GM21786 (cell line): ENCODE measurements at regions not wholly inside any gene's neighbourhood (a gene's known extent, or its start where the extent isn't known, plus 50 kb on each side); places are given as distances from the start of the nearest gene placed in this dataset.
"Not testable (repeated sequence)": the region's sequence is repeated elsewhere in the genome, so short reads cannot be mapped to it uniquely, and the experiment has no call there.

Source experiments
- ATAC-seq: cut with Tn5 transposase; IDR thresholded peaks from one replicate; pipeline ENCODE4 v1.9.1; 2021; ENCODE audit not compliant: unreplicated experiment

GRCh38 chr12:75630091-75630490 is 118.7 kb upstream of the KRR1 start:
- no peak for ATAC-seq

- no peak for ATAC-seq
Observed at GRCh38 chr12:75628916-75629315, 117.5 kb upstream of the KRR1 start.

GRCh38 chr12:75628511-75628910 is 117.1 kb upstream of the KRR1 start:
- no peak for ATAC-seq

- ATAC-seq, result no peak
Observed at GRCh38 chr12:75623631-75624154, 112.3 kb upstream of the KRR1 start.

GRCh38 chr12:75622492-75622891 is 111.1 kb upstream of the KRR1 start:
- no peak for ATAC-seq

- not testable (repeated sequence) for ATAC-seq
Observed at GRCh38 chr12:75614396-75614795, 103.0 kb upstream of the KRR1 start.

- ATAC-seq, result no peak
Observed at GRCh38 chr12:75613981-75614380, 102.6 kb upstream of the KRR1 start.

- ATAC-seq, result no peak
Observed at GRCh38 chr12:75611041-75611440, 99.6 kb upstream of the KRR1 start.

- no peak for ATAC-seq
Observed at GRCh38 chr12:75606956-75607355, 95.5 kb upstream of the KRR1 start.

GRCh38 chr12:75606151-75606550 is 94.7 kb upstream of the KRR1 start:
- no peak for ATAC-seq

- ATAC-seq, result no peak
Observed at GRCh38 chr12:75603475-75603874, 92.1 kb upstream of the KRR1 start.

- no peak for ATAC-seq
Observed at GRCh38 chr12:75602106-75602505, 90.7 kb upstream of the KRR1 start.

GRCh38 chr12:75600146-75600545 is 88.7 kb upstream of the KRR1 start:
- no peak for ATAC-seq

- no peak for ATAC-seq
Observed at GRCh38 chr12:75599061-75599460, 87.7 kb upstream of the KRR1 start.

GRCh38 chr12:75596406-75596805 is 85.0 kb upstream of the KRR1 start:
- no peak for ATAC-seq

- ATAC-seq, result no peak
Observed at GRCh38 chr12:75592638-75593335, 81.4 kb upstream of the KRR1 start.

GRCh38 chr12:75592086-75592485 is 80.7 kb upstream of the KRR1 start:
- no peak for ATAC-seq

GRCh38 chr12:75591628-75592027 is 80.2 kb upstream of the KRR1 start:
- ATAC-seq, result no peak

- ATAC-seq, result no peak
Observed at GRCh38 chr12:75589801-75590200, 78.4 kb upstream of the KRR1 start.

GRCh38 chr12:75587340-75588106 is 76.1 kb upstream of the KRR1 start:
- ATAC-seq, result no peak

GRCh38 chr12:75585330-75585729 is 73.9 kb upstream of the KRR1 start:
- no peak for ATAC-seq

- ATAC-seq, result no peak
Observed at GRCh38 chr12:75583355-75583754, 71.9 kb upstream of the KRR1 start.
